Superior temporal gyrus (tissue), 1 donor: ENCODE measurements at regions not wholly inside any gene's neighbourhood (a gene's known extent, or its start where the extent isn't known, plus 50 kb on each side); places are given as distances from the start of the nearest gene placed in this dataset.

Experiments
- DNase-seq: peaks from one replicate; pipeline ENCODE4 v3.0.0-alpha.2; 2016; ENCODE audit errors: extremely low spot score

- DNase-seq, result no peak
Measured at GRCh38 chr15:93241696-93242585, 152.9 kb upstream of the RGMA start.

DNA sequence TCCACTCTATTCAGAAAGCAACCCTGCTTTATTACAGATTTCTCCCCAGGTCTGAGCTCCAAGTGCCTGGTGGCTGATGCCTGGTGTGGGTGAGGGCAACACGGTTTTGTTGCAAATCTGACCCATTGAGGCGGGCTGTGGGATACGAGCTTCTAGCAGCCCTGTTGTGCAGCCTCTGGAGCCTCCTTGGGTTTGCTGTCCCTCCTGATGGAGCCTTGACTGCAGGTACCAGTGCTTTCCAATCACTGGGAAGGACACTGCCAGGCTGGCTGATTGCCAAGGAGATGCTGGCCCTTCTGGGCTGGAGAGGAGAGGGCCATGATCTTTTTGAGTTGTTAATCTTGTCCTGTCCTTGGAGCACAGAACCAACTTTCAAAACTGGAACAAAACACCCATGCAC lies 151.0 kb upstream of the RGMA start:
- no peak for DNase-seq

DNA sequence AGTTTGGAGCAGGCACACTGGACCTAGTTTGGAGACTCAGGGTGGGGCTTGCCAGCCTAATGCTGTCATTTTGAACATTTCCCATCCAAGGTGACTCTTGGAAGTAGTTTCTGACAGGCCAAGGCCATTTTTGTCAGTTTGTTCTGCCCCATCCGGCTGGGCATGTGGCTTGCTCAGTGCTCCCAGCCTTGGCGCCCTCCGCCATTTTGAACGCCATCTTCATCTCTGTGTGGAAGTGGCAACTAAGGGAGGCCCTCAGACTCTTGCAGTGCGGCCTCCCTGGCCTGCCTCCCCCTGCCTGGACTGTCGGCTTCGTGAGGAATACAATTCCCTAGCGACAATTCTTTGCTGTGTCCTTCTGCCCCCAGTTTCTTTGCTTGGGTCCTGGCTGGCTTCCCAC lies 150.6 kb upstream of the RGMA start:
- DNase-seq, result no peak

GRCh38 chr15:93238641-93239040 lies 149.6 kb upstream of the RGMA start:
- DNase-seq, result no peak

- DNase-seq, result no peak
Measured at GRCh38 chr15:93235926-93236780, 147.1 kb upstream of the RGMA start.

DNA sequence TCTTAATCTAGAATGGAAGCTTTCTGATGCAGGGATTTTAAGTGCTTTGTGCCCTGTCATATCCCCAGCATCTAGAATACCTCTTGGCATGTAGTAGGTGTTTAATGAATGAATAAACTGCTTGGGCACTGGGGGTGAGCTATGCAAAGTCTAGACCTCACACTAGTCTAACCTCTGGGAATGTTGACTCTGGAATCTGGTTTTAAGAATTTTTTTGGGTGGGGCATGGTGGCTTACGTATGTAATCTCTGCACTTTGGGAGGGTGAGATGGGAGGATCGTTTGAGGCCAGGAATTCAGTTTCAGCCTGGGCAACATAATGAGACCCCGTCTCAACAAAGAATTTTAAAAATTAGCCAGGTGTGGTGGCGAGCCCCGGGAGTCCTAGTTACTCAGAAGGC lies 146.3 kb upstream of the RGMA start:
- no peak for DNase-seq

GRCh38 chr15:93233710-93234109 lies 144.7 kb upstream of the RGMA start:
- DNase-seq, result no peak

- no peak for DNase-seq
Measured at GRCh38 chr15:93232845-93233244, 143.8 kb upstream of the RGMA start.

DNA sequence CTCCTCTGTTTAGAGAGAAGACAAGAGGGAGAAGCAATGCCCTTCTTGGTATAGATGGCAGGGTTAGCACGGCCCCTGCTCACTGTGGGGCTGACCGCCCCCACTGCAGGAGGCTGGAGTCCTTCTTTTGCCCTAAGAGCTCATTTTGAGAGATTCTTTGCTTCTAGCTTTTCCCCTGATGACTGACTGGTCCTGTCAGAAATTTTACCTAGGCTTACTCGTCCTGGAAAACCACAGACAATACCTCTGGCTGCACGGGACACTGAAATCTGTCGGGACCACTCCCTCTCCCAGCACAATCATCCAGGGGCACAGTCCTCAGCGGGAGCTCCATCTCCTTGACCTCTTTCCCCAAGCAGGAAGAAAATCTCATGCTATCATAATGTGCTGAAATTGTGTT lies 143.0 kb upstream of the RGMA start:
- DNase-seq, result no peak

DNA sequence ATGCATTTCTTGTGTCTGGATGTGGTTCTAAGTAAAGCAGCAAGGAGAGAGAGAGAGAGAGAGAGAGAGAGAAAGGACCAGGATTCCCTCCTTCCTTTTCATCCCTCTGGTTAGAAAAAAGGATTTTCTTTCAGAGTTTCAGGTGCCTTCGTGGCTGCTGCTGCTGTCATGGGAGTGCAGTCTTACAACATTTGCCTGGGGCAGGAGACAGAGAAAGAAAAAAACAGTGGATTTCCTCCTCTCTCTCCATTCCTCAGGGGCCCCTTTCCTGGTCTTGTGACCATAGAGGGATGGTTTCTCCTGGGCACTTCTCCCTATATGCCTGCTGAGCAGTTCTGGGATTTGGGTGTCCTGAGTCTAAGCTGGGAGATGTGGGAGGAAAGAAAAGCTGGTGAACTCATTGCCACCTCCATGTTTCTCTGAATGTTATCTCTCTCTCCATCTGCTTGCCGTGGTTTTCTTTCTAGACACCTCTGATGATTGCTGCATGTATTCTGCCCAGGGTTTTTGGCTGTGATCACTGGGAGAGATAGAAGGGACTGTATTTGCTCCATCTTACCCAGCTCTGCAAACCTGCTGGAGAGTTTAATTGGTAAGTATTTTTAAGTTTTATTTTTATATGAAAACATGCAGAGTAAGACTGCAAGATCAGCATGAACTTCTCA lies 142.4 kb upstream of the RGMA start:
- peak; percentile 34 for DNase-seq

DNA sequence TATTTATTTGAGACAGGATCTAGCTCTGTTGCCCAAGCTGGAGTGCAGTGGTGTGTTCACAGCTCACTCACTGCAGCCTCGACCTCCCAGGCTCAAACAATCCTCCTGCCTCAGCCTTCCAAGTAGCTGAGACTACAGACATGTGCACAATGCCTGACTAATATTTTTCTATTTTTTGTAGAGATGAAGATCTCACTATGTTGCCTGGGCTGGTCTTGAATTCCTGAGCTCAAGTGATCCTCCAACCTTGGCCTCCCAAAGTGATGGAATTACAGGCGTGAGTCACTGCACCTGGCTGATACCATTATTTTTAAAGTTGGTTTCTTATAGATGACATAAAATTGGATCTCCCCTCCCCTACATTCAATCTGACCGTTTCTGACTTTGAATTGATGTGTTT lies 139.5 kb upstream of the RGMA start:
- no peak for DNase-seq

DNA sequence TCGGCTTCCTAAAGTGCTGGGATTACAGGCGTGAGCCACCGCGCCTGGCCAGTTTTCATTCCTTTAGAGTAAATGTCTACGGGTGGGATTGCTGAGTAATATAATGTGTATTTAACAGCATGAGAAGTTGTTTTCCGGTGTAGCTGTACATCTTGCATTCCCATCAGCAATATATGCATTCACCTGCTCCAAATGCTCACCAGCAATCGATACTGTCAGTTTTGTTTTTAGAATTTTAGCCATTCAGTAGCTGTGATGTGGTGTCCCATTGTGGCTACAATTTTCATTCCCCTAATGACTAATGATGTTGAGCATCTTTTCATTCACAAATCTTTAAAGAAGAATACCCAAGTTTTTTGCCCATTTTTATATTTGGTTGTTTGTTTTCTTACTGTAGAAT lies 134.8 kb upstream of the RGMA start:
- no peak for DNase-seq

DNA sequence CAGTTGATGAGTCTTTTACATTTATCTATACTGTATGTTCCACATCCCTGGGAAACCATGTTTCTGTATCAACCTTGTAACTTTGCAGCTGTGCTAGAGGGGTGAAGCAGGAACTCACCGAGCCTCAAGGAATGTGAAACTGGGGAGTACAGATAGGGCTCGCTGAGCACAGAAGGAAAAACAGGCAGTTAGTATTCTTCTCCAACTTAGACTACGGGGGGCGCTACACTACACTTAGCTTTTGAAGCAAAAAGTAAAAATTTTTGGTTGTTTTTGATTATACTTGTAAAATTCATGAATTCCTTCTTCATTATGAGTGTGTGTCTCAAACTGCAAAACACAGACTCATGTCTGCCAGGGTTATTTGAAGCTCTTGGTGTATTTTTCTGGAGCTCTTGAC lies 132.7 kb upstream of the RGMA start:
- no peak for DNase-seq

GRCh38 chr15:93219859-93220420 lies 130.9 kb upstream of the RGMA start:
- no peak for DNase-seq

GRCh38 chr15:93217343-93217742 lies 128.3 kb upstream of the RGMA start:
- DNase-seq, result no peak

- DNase-seq, result no peak
Measured at GRCh38 chr15:93214106-93214505, 125.1 kb upstream of the RGMA start.

GRCh38 chr15:93213281-93213680 lies 124.3 kb upstream of the RGMA start:
- DNase-seq, result no peak

GRCh38 chr15:93212578-93212977 lies 123.6 kb upstream of the RGMA start:
- no peak for DNase-seq

GRCh38 chr15:93210995-93211394 lies 122.0 kb upstream of the RGMA start:
- DNase-seq, result no peak

- no peak for DNase-seq
Measured at GRCh38 chr15:93209690-93210445, 120.9 kb upstream of the RGMA start.

GRCh38 chr15:93206893-93207292 lies 117.9 kb upstream of the RGMA start:
- DNase-seq, result no peak
